Astrocyte of the spinal cord (primary cell): ENCODE measurements at regions not wholly inside any gene's neighbourhood (a gene's known extent, or its start where the extent isn't known, plus 50 kb on each side); places are given as distances from the start of the nearest gene placed in this dataset.
"Not testable (repeated sequence)": the region's sequence is repeated elsewhere in the genome, so short reads cannot be mapped to it uniquely, and the experiment has no call there.

ENCODE experiments used
- DNase-seq: peaks from one replicate; pipeline ENCODE4 v3.0.0; 2011; ENCODE audit warnings: low read depth, low spot score
- H3K4me3 ChIP-seq: 2 replicates; pipeline ENCODE4 v1.5.1; 2011; ENCODE audit warnings: low read depth, mild to moderate bottlenecking, low read length, moderate library complexity
- CTCF ChIP-seq: IDR thresholded peaks from 2 replicates; pipeline ENCODE4 v1.5.1; 2012; ENCODE audit warnings: low read depth, mild to moderate bottlenecking, low read length, inconsistent platforms
- in situ Hi-C: cut with HindIII; loops from 2 replicates; pipeline ENCODE4 v1.10.0; 2017; ENCODE audit warnings: low sequenced_read_pairs

- in situ Hi-C loops: no loop called here
- no peak for TF ChIP-seq CTCF
- no peak for DNase-seq
- H3K4me3 ChIP-seq: no peak overlapping the region
Measured at GRCh38 chr6:97470322-97470721, 187.3 kb upstream of the MMS22L start.

- no peak for DNase-seq
- no peak for TF ChIP-seq CTCF
- H3K4me3 ChIP-seq: no peak overlapping the region
- in situ Hi-C loops: no loop called here
Measured at GRCh38 chr6:97473979-97474378, 191.0 kb upstream of the MMS22L start.

GRCh38 chr6:97497713-97498331 lies 214.8 kb upstream of the MMS22L start:
- in situ Hi-C loops: no loop called here
- DNase-seq: peak; percentile 77
- TF ChIP-seq CTCF: peak; percentile 85
- H3K4me3 ChIP-seq: no peak overlapping the region

GRCh38 chr6:97501853-97502252 lies 218.8 kb upstream of the MMS22L start:
- no peak for DNase-seq
- no peak overlapping the region for H3K4me3 ChIP-seq
- in situ Hi-C loops: no loop called here
- no peak for TF ChIP-seq CTCF

GRCh38 chr6:97508646-97509045 lies 225.6 kb upstream of the MMS22L start:
- H3K4me3 ChIP-seq: no peak overlapping the region
- TF ChIP-seq CTCF: no peak
- no peak for DNase-seq
- in situ Hi-C loops: no loop called here

- in situ Hi-C loops, DNase-seq, H3K4me3 ChIP-seq: not testable (repeated sequence)
Measured at GRCh38 chr6:97513260-97513659, 230.2 kb upstream of the MMS22L start.

- no peak overlapping the region for H3K4me3 ChIP-seq
- no peak for TF ChIP-seq CTCF
- peak; percentile 1 for DNase-seq
- in situ Hi-C loops: no loop called here
Measured at GRCh38 chr6:97524811-97525210, 241.8 kb upstream of the MMS22L start.
